A673 (cell line): ENCODE measurements at regions not wholly inside any gene's neighbourhood (a gene's known extent, or its start where the extent isn't known, plus 50 kb on each side); places are given as distances from the start of the nearest gene placed in this dataset.

ENCODE experiments used
- BruUV-seq: library from RNA; stranded (reverse); fragments of 400-500 nt; replicated peaks from 2 replicates; lab custom pipeline; 2021; lab: Mats Ljungman, UMichigan
- CTCF ChIA-PET: fragments of 300-600 bp; sonication (Branson Sonifier 250); formaldehyde crosslinking; loops from one replicate; lab custom pipeline; 2022; ENCODE audit warnings: antibody characterized with exemption; lab: Charles Lee
- POLR2A ChIA-PET: fragments of 300-600 bp; sonication (Branson Sonifier 250); formaldehyde crosslinking; loops from one replicate; lab custom pipeline; 2022; ENCODE audit warnings: antibody characterized with exemption; ENCODE audit not compliant: low non-redundant PET; lab: Charles Lee
- DNase-seq: peaks from one replicate; pipeline ENCODE4 v3.0.0-alpha.2; 2015; ENCODE audit warnings: low spot score
- H3K27ac ChIP-seq: fragments of 200-600 bp; sonication (generic); 2 replicates; pipeline ENCODE4 v1.5.1; 2016; ENCODE audit warnings: mixed run types, low read depth, mild to moderate bottlenecking, mixed read lengths, antibody characterized with exemption, low read length; ENCODE audit not compliant: poor library complexity, severe bottlenecking
- H3K27me3 ChIP-seq: fragments of 200-600 bp; sonication (generic); replicated peaks from 2 replicates; pipeline ENCODE4 v1.6.1; 2017; ENCODE audit warnings: mixed run types, low read depth, mild to moderate bottlenecking, mixed read lengths, antibody characterized with exemption, low read length; ENCODE audit not compliant: insufficient read depth, poor library complexity
- H3K36me3 ChIP-seq: fragments of 200-600 bp; sonication (generic); 2 replicates; pipeline ENCODE4 v1.6.1; 2016; ENCODE audit warnings: mixed run types, mild to moderate bottlenecking, mixed read lengths, antibody characterized with exemption, low read length; ENCODE audit not compliant: insufficient read depth, poor library complexity, severe bottlenecking
- H3K4me1 ChIP-seq: fragments of 200-600 bp; sonication (generic); 2 replicates; pipeline ENCODE4 v1.6.1; 2017; ENCODE audit warnings: mixed run types, mild to moderate bottlenecking, mixed read lengths, antibody characterized with exemption, low read length; ENCODE audit not compliant: insufficient read depth, poor library complexity, severe bottlenecking
- H3K4me3 ChIP-seq: fragments of 200-600 bp; sonication (generic); 2 replicates; pipeline ENCODE4 v1.5.1; 2016; ENCODE audit warnings: low read depth, mixed run types, mild to moderate bottlenecking, mixed read lengths, low read length; ENCODE audit not compliant: poor library complexity, severe bottlenecking
- H3K9me3 ChIP-seq: fragments of 200-600 bp; sonication (generic); 2 replicates; pipeline ENCODE4 v1.6.1; 2016; ENCODE audit warnings: mixed run types, low read depth, mild to moderate bottlenecking, mixed read lengths, antibody characterized with exemption, low read length; ENCODE audit not compliant: poor library complexity, severe bottlenecking
- EZH2 ChIP-seq: fragments of 200-600 bp; sonication (generic); IDR thresholded peaks from 2 replicates; pipeline ENCODE4 v1.6.1; 2017; ENCODE audit warnings: borderline replicate concordance, low read depth, mild to moderate bottlenecking, mixed read lengths, antibody characterized with exemption, low read length; ENCODE audit not compliant: poor library complexity, severe bottlenecking
- intact Hi-C: fragments of 100-400 bp; cut with micrococcal nuclease; formaldehyde crosslinking; loops from one replicate; pipeline ENCODE4 v1.10.0; 2022; ENCODE audit not compliant: unreplicated experiment
- TF ChIP-seq, protein P1 (sequence below): fragments of 300-800, 200-600 bp; sonication (generic); conservative IDR thresholded peaks from 2 replicates; pipeline ENCODE4 v1.5.1; 2017; ENCODE audit warnings: low read depth, mild to moderate bottlenecking, antibody characterized with exemption, low read length, moderate library complexity, mixed read lengths

- Histone ChIP-seq H3K27ac (no peak overlapping the region), H3K4me3 (no peak overlapping the region), H3K9me3 (no peaks in the 10 kb centered on the region), H3K36me3 (no peaks in the 10 kb centered on the region), H3K4me1 (no peaks in the 10 kb centered on the region), H3K27me3 (peaks cover 6% of the 10 kb centered on the region)
- ChIA-PET CTCF (no interaction called here), POLR2A (no interaction called here)
- no peak for DNase-seq
- no TSS peak for BruUV-seq
- intact Hi-C loops: no loop called here
- TF ChIP-seq, protein P1, sequence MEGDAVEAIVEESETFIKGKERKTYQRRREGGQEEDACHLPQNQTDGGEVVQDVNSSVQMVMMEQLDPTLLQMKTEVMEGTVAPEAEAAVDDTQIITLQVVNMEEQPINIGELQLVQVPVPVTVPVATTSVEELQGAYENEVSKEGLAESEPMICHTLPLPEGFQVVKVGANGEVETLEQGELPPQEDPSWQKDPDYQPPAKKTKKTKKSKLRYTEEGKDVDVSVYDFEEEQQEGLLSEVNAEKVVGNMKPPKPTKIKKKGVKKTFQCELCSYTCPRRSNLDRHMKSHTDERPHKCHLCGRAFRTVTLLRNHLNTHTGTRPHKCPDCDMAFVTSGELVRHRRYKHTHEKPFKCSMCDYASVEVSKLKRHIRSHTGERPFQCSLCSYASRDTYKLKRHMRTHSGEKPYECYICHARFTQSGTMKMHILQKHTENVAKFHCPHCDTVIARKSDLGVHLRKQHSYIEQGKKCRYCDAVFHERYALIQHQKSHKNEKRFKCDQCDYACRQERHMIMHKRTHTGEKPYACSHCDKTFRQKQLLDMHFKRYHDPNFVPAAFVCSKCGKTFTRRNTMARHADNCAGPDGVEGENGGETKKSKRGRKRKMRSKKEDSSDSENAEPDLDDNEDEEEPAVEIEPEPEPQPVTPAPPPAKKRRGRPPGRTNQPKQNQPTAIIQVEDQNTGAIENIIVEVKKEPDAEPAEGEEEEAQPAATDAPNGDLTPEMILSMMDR: 0 out of 2 replicates have a peak, but pooled peaks have one; percentile 19
- TF ChIP-seq EZH2: no peak
Measured at GRCh38 chr11:92311616-92312449, 87.2 kb downstream of the FAT3 start.

DNA sequence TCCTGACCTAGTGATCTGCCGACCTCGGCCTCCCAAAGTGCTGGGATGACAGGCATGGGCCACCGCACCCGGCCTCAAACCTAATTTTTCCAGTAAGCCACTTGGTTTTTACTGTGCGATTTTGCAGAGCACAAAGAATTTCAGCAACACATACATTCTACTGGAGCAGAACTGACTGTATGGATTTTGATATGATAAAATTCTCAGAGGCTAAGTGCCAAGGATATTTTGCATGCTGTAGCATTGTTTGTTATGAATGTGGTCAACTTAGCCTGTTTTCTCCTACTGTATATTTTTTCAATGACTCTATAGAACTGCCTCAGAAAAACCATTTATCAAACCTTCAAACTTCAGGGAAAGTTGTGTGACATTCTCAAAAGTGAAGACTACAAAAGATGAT is 89.2 kb downstream of the FAT3 start:
- BruUV-seq: no TSS peak
- intact Hi-C loops: no loop called here
- no peak overlapping the region for H3K4me3 ChIP-seq

DNA sequence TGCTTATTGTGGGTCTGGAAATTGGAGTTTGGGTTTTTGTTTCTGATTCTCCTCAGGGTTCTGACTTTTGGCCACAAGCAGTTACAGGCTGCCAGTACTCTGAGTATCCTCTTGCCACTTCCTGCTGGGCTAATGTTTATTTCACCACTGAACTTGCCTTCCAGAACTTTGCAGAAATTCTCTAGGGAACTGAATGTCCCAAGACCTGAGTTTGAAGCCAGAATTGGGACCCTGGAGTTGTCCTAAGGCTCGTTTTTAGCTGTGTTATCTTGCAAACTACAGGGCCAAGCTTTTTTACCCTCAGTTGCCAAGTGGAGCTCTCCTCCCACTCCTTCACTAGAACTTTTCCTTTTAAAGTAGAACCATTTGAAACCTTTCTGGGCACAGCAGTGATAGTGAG is 89.9 kb downstream of the FAT3 start:
- intact Hi-C loops: no loop called here
- DNase-seq: no peak
- Histone ChIP-seq H3K9me3 (no peaks in the 10 kb centered on the region), H3K4me3 (no peak overlapping the region), H3K36me3 (no peaks in the 10 kb centered on the region), H3K4me1 (peaks cover 3% of the 10 kb centered on the region), H3K27ac (no peak overlapping the region), H3K27me3 (no peaks in the 10 kb centered on the region)
- TF ChIP-seq, protein P1: no peak
- TF ChIP-seq EZH2: no peak
- CTCF ChIA-PET: no interaction called here
- POLR2A ChIA-PET: no interaction called here
- BruUV-seq: no TSS peak

More for the DNA sequence above, 89.2 kb downstream of the FAT3 start:
- CTCF ChIA-PET: no interaction called here
- POLR2A ChIA-PET: no interaction called here
- peaks cover 3% of the 10 kb centered on the region for H3K4me1 ChIP-seq
- H3K36me3 ChIP-seq: no peaks in the 10 kb centered on the region
- no peaks in the 10 kb centered on the region for H3K9me3 ChIP-seq
- TF ChIP-seq, protein P1: no peak
- no peak for TF ChIP-seq EZH2
- DNase-seq: no peak
- no peaks in the 10 kb centered on the region for H3K27me3 ChIP-seq
- no peak overlapping the region for H3K27ac ChIP-seq
